ENCODE measurements at regions not wholly inside any gene's neighbourhood (a gene's known extent, or its start where the extent isn't known, plus 50 kb on each side); places are given as distances from the start of the nearest gene placed in this dataset.

GRCh38 chr7:67990003-67990402 is 993.4 kb downstream of the TYW1 start:
- H3K36me3 ChIP-seq (ENCODE audit: insufficient read depth): no peaks in the 10 kb centered on the region
- no peaks in the 10 kb centered on the region for H4K20me1 ChIP-seq (ENCODE audit: insufficient read depth)
- no peak overlapping the region for H3K9ac ChIP-seq
- no peak overlapping the region for H2AFZ ChIP-seq (ENCODE audit: low read depth)
- H3K4me1 ChIP-seq (ENCODE audit: low read depth, poor library complexity, severe bottlenecking): no peaks in the 10 kb centered on the region
- H3K27me3 ChIP-seq (ENCODE audit: insufficient read depth, low read depth): no peaks in the 10 kb centered on the region
- no peak overlapping the region for H3K4me3 ChIP-seq (IDR thresholded peaks at IDR 0.05; ENCODE audit: insufficient read depth, low read depth, low read length)
- no peaks in the 10 kb centered on the region for H3K79me2 ChIP-seq (ENCODE audit: insufficient read depth, low read depth)
- H3K4me2 ChIP-seq: no peak overlapping the region
- TF ChIP-seq, protein P1, sequence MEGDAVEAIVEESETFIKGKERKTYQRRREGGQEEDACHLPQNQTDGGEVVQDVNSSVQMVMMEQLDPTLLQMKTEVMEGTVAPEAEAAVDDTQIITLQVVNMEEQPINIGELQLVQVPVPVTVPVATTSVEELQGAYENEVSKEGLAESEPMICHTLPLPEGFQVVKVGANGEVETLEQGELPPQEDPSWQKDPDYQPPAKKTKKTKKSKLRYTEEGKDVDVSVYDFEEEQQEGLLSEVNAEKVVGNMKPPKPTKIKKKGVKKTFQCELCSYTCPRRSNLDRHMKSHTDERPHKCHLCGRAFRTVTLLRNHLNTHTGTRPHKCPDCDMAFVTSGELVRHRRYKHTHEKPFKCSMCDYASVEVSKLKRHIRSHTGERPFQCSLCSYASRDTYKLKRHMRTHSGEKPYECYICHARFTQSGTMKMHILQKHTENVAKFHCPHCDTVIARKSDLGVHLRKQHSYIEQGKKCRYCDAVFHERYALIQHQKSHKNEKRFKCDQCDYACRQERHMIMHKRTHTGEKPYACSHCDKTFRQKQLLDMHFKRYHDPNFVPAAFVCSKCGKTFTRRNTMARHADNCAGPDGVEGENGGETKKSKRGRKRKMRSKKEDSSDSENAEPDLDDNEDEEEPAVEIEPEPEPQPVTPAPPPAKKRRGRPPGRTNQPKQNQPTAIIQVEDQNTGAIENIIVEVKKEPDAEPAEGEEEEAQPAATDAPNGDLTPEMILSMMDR (conservative IDR thresholded peaks at IDR 0.05; ENCODE audit: low read depth, low read length): no peak
- no peak overlapping the region for H3K27ac ChIP-seq

DNA sequence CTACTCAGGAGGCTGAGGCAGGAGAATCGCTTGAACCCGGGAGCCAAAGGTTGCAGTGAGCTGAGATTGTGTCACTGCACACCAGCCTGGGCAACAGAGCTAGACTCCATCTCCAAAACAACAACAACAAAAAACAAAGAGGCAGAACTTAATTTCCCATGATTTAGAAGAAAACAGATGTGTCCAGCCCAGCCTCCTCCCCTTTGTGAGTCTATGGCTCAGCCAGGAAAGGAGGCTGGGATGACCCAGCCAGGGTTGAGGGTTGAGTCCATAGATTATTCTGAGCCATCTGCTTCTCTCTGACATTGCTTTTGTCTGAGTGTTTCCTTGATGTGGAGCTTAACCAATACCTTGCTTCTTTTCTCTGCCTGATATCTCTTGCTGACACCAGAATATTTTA is 994.1 kb downstream of the TYW1 start:
- no peak overlapping the region for H3K4me2 ChIP-seq
- no peak overlapping the region for H3K4me3 ChIP-seq (IDR thresholded peaks at IDR 0.05; ENCODE audit: insufficient read depth, low read depth, low read length)
- no peak overlapping the region for H3K27ac ChIP-seq
- no peak overlapping the region for H3K9ac ChIP-seq
- H2AFZ ChIP-seq (ENCODE audit: low read depth): no peak overlapping the region
- H3K27me3 ChIP-seq (ENCODE audit: insufficient read depth, low read depth): no peaks in the 10 kb centered on the region
- TF ChIP-seq, protein P1 (conservative IDR thresholded peaks at IDR 0.05; ENCODE audit: low read depth, low read length): no peak
- H4K20me1 ChIP-seq (ENCODE audit: insufficient read depth): no peaks in the 10 kb centered on the region
- H3K79me2 ChIP-seq (ENCODE audit: insufficient read depth, low read depth): no peaks in the 10 kb centered on the region
- H3K4me1 ChIP-seq (ENCODE audit: low read depth, poor library complexity, severe bottlenecking): no peaks in the 10 kb centered on the region
- no peaks in the 10 kb centered on the region for H3K36me3 ChIP-seq (ENCODE audit: insufficient read depth)

- no peak overlapping the region for H3K27ac ChIP-seq
- no peak overlapping the region for H3K4me3 ChIP-seq (IDR thresholded peaks at IDR 0.05; ENCODE audit: insufficient read depth, low read depth, low read length)
- H3K9ac ChIP-seq: no peak overlapping the region
- H3K4me2 ChIP-seq: no peak overlapping the region
- no peaks in the 10 kb centered on the region for H3K27me3 ChIP-seq (ENCODE audit: insufficient read depth, low read depth)
- no peaks in the 10 kb centered on the region for H3K36me3 ChIP-seq (ENCODE audit: insufficient read depth)
- no peaks in the 10 kb centered on the region for H3K4me1 ChIP-seq (ENCODE audit: low read depth, poor library complexity, severe bottlenecking)
- TF ChIP-seq, protein P1 (conservative IDR thresholded peaks at IDR 0.05; ENCODE audit: low read depth, low read length): no peak
- H4K20me1 ChIP-seq (ENCODE audit: insufficient read depth): no peaks in the 10 kb centered on the region
- no peaks in the 10 kb centered on the region for H3K79me2 ChIP-seq (ENCODE audit: insufficient read depth, low read depth)
- no peak overlapping the region for H2AFZ ChIP-seq (ENCODE audit: low read depth)
Measured at GRCh38 chr7:67992287-67992686, 995.7 kb downstream of the TYW1 start.

DNA sequence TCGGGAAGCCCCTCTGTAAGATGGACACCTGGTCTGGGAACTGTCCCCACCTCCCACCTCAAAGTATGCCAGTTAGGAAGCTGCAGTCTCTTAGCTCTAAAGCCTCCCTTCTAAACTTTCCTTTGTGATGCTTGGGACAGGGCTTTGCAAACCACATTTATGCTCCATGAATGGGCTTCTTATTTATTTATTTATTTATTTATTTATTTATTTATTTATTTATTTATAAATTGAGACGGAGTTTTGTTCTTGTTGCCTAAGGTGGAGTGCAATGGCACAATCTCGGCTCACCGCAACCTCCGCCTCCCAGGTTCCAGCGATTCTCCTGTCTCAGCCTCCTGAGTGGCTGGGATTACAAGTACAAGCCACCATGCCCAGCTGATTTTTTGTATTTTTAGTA is 1009.4 kb downstream of the TYW1 start:
- Histone ChIP-seq H3K4me2 (no peak overlapping the region), H3K79me2 (ENCODE audit: insufficient read depth, low read depth) (no peaks in the 10 kb centered on the region), H3K27ac (no peak overlapping the region), H3K4me3 (IDR thresholded peaks at IDR 0.05; ENCODE audit: insufficient read depth, low read depth, low read length) (no peak overlapping the region), H3K36me3 (ENCODE audit: insufficient read depth) (no peaks in the 10 kb centered on the region), H2AFZ (ENCODE audit: low read depth) (no peak overlapping the region), H3K9ac (no peak overlapping the region), H4K20me1 (ENCODE audit: insufficient read depth) (no peaks in the 10 kb centered on the region), H3K27me3 (ENCODE audit: insufficient read depth, low read depth) (no peaks in the 10 kb centered on the region), H3K4me1 (ENCODE audit: low read depth, poor library complexity, severe bottlenecking) (no peaks in the 10 kb centered on the region)
- TF ChIP-seq, protein P1 (conservative IDR thresholded peaks at IDR 0.05; ENCODE audit: low read depth, low read length): no peak
